ENCODE measurements at regions not wholly inside any gene's neighbourhood (a gene's known extent, or its start where the extent isn't known, plus 50 kb on each side); places are given as distances from the start of the nearest gene placed in this dataset.
"Not testable (repeated sequence)": the region's sequence is repeated elsewhere in the genome, so short reads cannot be mapped to it uniquely, and the experiment has no call there.

DNA sequence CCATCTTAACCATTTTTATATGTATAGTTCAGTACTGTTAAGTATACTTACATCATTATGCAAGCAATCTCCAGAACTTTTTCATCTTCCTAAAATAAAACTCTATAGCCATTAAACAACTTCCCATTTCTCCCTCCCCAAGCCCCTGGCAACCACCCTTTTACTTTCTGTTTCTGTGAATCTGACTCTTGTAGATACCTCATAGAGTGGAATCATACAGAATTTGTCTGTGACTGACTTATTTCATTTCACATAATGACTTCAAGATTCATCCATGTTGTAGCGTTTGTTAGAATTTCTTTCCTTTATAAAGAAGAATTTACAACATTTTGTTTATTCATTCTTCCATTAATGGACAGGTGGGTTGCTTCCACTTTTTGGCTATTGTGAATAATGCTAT is 91.2 kb upstream of the FREM3 start:
- intact Hi-C loops (cut with micrococcal nuclease; ENCODE audit: unreplicated experiment); H3K9me3 ChIP-seq (replicated peaks; ENCODE audit: control insufficient read depth, insufficient read depth, low read length); H3K27me3 ChIP-seq (replicated peaks in 1 of 2; ENCODE audit: control insufficient read depth in 2 of 2, insufficient read depth in 2 of 2, low read length in 1 of 2); H3K4me2 ChIP-seq (ENCODE audit: control insufficient read depth, insufficient read depth); CTCF ChIA-PET; H2AFZ ChIP-seq (ENCODE audit: control insufficient read depth, low read depth, low read length); H3K79me2 ChIP-seq (ENCODE audit: control insufficient read depth, insufficient read depth, low read length); RAD21 ChIA-PET (ENCODE audit: unreplicated experiment); H3K27ac ChIP-seq (ENCODE audit: control insufficient read depth, insufficient read depth); BruUV-seq (replicated peaks); H3K9ac ChIP-seq (ENCODE audit: control insufficient read depth, insufficient read depth, low read length); in situ Hi-C loops (cut with MboI); SMC1A ChIA-PET (ENCODE audit: uncharacterized antibody, unreplicated experiment); H3K4me1 ChIP-seq (ENCODE audit: control insufficient read depth, insufficient read depth, low read length); H4K20me1 ChIP-seq (ENCODE audit: control insufficient read depth, insufficient read depth); POLR2A ChIA-PET; H3K4me3 ChIP-seq; FAIRE-seq; DNase-seq (ENCODE audit: low read depth, low spot score); H3K36me3 ChIP-seq (ENCODE audit: control insufficient read depth in 2 of 2, insufficient read depth in 2 of 2, low read length in 1 of 2); ATAC-seq: not testable (repeated sequence)
- 0% methylated on average over 1 of the region's 1 CpG for WGBS (ENCODE audit: insufficient coverage, insufficient replicate concordance, low lambda C conversion rate, missing lambda C conversion rate)

DNA sequence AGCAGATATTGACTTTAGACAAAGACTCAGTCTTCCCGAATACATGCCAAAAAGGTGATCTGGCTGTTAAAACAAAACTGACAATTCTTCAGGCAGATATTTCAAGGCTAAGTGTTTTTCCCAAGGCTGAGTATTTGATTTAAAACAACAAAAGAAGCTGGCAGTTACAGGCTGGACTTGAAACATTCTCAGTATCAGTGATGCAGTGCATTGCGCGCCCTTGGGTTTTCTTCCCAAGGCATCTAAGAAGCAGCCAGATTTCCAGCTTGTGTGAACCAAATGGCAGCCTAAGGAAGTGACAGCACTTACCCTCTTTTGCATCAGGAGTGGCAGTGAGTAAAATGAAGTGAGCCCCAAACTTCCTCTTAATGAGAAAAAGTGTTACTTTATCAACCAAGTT is 90.0 kb upstream of the FREM3 start:
- not testable (repeated sequence) for ATAC-seq

DNA sequence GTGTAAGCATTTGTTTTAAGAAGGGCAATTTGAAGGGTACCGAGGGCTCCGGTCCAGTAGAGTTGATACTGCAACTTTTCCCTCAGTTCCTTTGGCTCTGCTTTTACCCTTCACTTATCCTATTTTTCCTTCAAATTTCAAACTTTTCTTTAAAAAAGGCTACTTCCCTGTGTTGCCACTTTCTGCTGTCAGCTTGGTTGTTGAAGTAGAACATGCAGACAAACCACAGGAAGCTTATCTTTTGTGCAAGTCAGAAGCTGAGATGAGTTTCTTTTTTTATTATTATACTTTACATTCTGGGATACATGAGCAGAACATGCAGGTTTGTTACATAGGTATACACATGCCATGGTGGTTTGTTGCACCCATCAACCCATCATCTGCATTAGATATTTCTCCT is 89.1 kb upstream of the FREM3 start:
- H2AFZ ChIP-seq (ENCODE audit: control insufficient read depth, low read depth, low read length); ATAC-seq; H3K4me1 ChIP-seq (ENCODE audit: control insufficient read depth, insufficient read depth, low read length); H4K20me1 ChIP-seq (ENCODE audit: control insufficient read depth, insufficient read depth); H3K4me3 ChIP-seq; H3K9me3 ChIP-seq (replicated peaks; ENCODE audit: control insufficient read depth, insufficient read depth, low read length); FAIRE-seq; H3K9ac ChIP-seq (ENCODE audit: control insufficient read depth, insufficient read depth, low read length); H3K27me3 ChIP-seq (replicated peaks in 1 of 2; ENCODE audit: control insufficient read depth in 2 of 2, insufficient read depth in 2 of 2, low read length in 1 of 2); DNase-seq (ENCODE audit: low read depth, low spot score); H3K36me3 ChIP-seq (ENCODE audit: control insufficient read depth in 2 of 2, insufficient read depth in 2 of 2, low read length in 1 of 2); H3K27ac ChIP-seq (ENCODE audit: control insufficient read depth, insufficient read depth); POLR2A ChIA-PET; BruUV-seq (replicated peaks); intact Hi-C loops (cut with micrococcal nuclease; ENCODE audit: unreplicated experiment); H3K4me2 ChIP-seq (ENCODE audit: control insufficient read depth, insufficient read depth); H3K79me2 ChIP-seq (ENCODE audit: control insufficient read depth, insufficient read depth, low read length); RAD21 ChIA-PET (ENCODE audit: unreplicated experiment); SMC1A ChIA-PET (ENCODE audit: uncharacterized antibody, unreplicated experiment); in situ Hi-C loops (cut with MboI): not testable (repeated sequence)
- WGBS (ENCODE audit: insufficient coverage, insufficient replicate concordance, low lambda C conversion rate, missing lambda C conversion rate) = 0% methylated on average over 2 of the region's 2 CpGs
- CTCF ChIA-PET = interaction anchor here (1.5 kb wide), 1 partner anchor 14 kb away, joined by 3 read pairs; no protein-coding TSS in a partner anchor

More for the DNA sequence above, 90.0 kb upstream of the FREM3 start:
- CTCF ChIA-PET; H3K36me3 ChIP-seq (ENCODE audit: control insufficient read depth in 2 of 2, insufficient read depth in 2 of 2, low read length in 1 of 2); DNase-seq (ENCODE audit: low read depth, low spot score); H3K4me1 ChIP-seq (ENCODE audit: control insufficient read depth, insufficient read depth, low read length); BruUV-seq (replicated peaks); intact Hi-C loops (cut with micrococcal nuclease; ENCODE audit: unreplicated experiment); H4K20me1 ChIP-seq (ENCODE audit: control insufficient read depth, insufficient read depth); H3K9me3 ChIP-seq (replicated peaks; ENCODE audit: control insufficient read depth, insufficient read depth, low read length); in situ Hi-C loops (cut with MboI); H3K79me2 ChIP-seq (ENCODE audit: control insufficient read depth, insufficient read depth, low read length); H3K9ac ChIP-seq (ENCODE audit: control insufficient read depth, insufficient read depth, low read length); POLR2A ChIA-PET; H2AFZ ChIP-seq (ENCODE audit: control insufficient read depth, low read depth, low read length); RAD21 ChIA-PET (ENCODE audit: unreplicated experiment); H3K4me3 ChIP-seq; H3K27ac ChIP-seq (ENCODE audit: control insufficient read depth, insufficient read depth); H3K27me3 ChIP-seq (replicated peaks in 1 of 2; ENCODE audit: control insufficient read depth in 2 of 2, insufficient read depth in 2 of 2, low read length in 1 of 2); SMC1A ChIA-PET (ENCODE audit: uncharacterized antibody, unreplicated experiment); H3K4me2 ChIP-seq (ENCODE audit: control insufficient read depth, insufficient read depth); FAIRE-seq: not testable (repeated sequence)
- WGBS (ENCODE audit: insufficient coverage, insufficient replicate concordance, low lambda C conversion rate, missing lambda C conversion rate) = 62% methylated on average over 3 of the region's 3 CpGs

Measured in GM12878 (cell line).